GF-D8 (cell line): ENCODE measurements at regions not wholly inside any gene's neighbourhood (a gene's known extent, or its start where the extent isn't known, plus 50 kb on each side); places are given as distances from the start of the nearest gene placed in this dataset.

Source experiments
- DNase-seq: peaks from one replicate; lab custom pipeline; 2025; lab: John Stamatoyannopoulos, UW

- no peak for DNase-seq
These were observed 51.0 kb upstream of the PICALM start for GRCh38 chr11:86119906-86120305.

DNA sequence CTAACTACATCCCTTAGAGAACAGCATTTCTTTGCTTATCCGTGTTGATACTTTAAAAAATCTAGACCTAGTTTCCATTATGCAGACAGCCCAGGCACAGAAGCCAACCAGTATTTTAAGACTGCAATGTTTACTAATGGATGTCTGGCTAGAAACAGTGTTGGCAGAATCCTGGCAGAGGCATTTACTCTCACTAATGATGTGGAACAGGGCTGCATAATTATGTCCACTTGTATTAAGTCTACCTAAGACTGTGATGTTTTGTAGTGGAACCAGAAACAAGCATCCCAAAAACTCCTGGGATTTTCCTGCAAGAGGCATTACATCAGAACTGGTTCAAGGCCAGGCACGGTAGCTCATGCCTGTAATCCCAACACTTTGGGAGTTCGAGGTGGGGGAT is 50.2 kb upstream of the PICALM start:
- no peak for DNase-seq
